Esophagus muscularis mucosa (tissue), 4 donors: ENCODE measurements at regions not wholly inside any gene's neighbourhood (a gene's known extent, or its start where the extent isn't known, plus 50 kb on each side); places are given as distances from the start of the nearest gene placed in this dataset.

ENCODE experiments used
- DNase-seq: peaks from one replicate; pipeline ENCODE4 v3.0.0-alpha.2; 2017; ENCODE audit errors: extremely low spot score
- H3K27ac ChIP-seq, 4 donors: fragments of 200-600 bp; sonication (generic); replicated peaks in 1 of 4; 1 replicate in 3 of 4; 2 replicates in 1 of 4; pipeline ENCODE4 v1.5.1; 2016 to 2019; ENCODE audit warnings: mild to moderate bottlenecking in 1 of 4
- H3K27me3 ChIP-seq, 4 donors: fragments of 200-600 bp; sonication (generic); one replicate each; pipeline versions ENCODE4 v1.5.1 to v1.6.0; 2016 to 2019
- H3K36me3 ChIP-seq, 4 donors: fragments of 200-600 bp; sonication (generic); one replicate each; pipeline ENCODE4 v1.5.1; 2016 to 2019
- H3K4me1 ChIP-seq, 4 donors: fragments of 200-600 bp; sonication (generic); one replicate each; pipeline ENCODE4 v1.5.1; 2016 to 2019
- H3K4me3 ChIP-seq, 4 donors: fragments of 200-600 bp; sonication (generic); 1 replicate in 2 of 4; 2 replicates in 2 of 4; pipeline ENCODE4 v1.5.1; 2016 to 2019; ENCODE audit warnings: mild to moderate bottlenecking in 4 of 4, moderate library complexity in 1 of 4
- H3K9me3 ChIP-seq, 4 donors: fragments of 200-600 bp; sonication (generic); 1 replicate in 3 of 4; 2 replicates in 1 of 4; pipeline ENCODE4 v1.5.1; 2016 to 2019
- EP300 ChIP-seq: sonication (generic); formaldehyde crosslinking; IDR thresholded peaks from one replicate; pipeline ENCODE4 v1.6.1; 2017; ENCODE audit warnings: antibody characterized with exemption
- POLR2A ChIP-seq: fragments of 450-650 bp; IDR thresholded peaks from one replicate; pipeline ENCODE4 v1.6.1; 2017; ENCODE audit warnings: antibody characterized with exemption, moderate library complexity, mild to moderate bottlenecking, low read depth
- POLR2AphosphoS5 ChIP-seq, 2 donors: sonication (generic); formaldehyde crosslinking; IDR thresholded peaks; one replicate each; pipeline ENCODE4 v1.6.1; 2017; ENCODE audit warnings: antibody characterized with exemption in 2 of 2
- WGBS: methylation state at CpG from one replicate; pipeline ENCODE4 v1.1.5; 2018; 5-methylcytosine and 5-hydroxymethylcytosine counted together
- intact Hi-C: fragments of 100-400 bp; cut with DNase I; formaldehyde crosslinking; loops from one replicate; pipeline ENCODE4 v1.15.1; 2023
- TF ChIP-seq, protein P1 (sequence below), 3 experiments: fragments of 200-600 bp in 2 of 3; fragments of 450-650 bp in 1 of 3; sonication (generic) in 2 of 3; IDR thresholded peaks; one replicate each; pipeline ENCODE4 v1.5.1; 2017 to 2019; ENCODE audit warnings: antibody characterized with exemption in 3 of 3, mild to moderate bottlenecking in 2 of 3, moderate library complexity in 1 of 3

DNA sequence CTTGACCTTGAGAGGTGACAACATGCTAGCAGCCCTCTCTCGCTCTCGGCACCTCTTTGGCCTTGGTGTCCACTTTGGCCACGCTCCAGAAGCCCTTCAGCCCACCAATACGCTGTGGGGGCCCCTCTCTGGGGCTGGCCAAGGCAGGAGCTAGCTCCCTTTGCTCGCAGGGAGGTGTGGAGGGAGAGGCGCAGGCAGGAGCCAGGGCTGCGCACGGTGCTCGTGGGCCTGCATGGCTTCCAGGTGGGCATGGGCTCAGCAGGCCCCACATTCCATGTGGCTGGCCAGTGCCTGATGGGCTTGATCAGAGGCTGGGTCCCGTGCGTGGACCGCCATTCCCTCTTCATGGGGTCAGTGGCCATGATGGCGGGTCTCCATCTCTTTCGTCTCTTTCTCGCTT lies 1237.0 kb upstream of the USP15 start:
- DNase-seq = no peak
- Histone ChIP-seq H3K27ac (no peak overlapping the region), H3K4me1 (no peaks in the 10 kb centered on the region), H3K9me3 (peaks cover 0 to 8% (median 1%) of the 10 kb centered on the region in 4 donors), H3K27me3 (no peaks in the 10 kb centered on the region), H3K4me3 (no peak overlapping the region), H3K36me3 (no peaks in the 10 kb centered on the region)
- WGBS = 77% methylated on average over 11 of the region's 15 CpGs
- TF ChIP-seq POLR2A (no peak), EP300 (no peak), POLR2AphosphoS5 (IDR thresholded peaks at IDR 0.05) (no peak)
- TF ChIP-seq, protein P1, sequence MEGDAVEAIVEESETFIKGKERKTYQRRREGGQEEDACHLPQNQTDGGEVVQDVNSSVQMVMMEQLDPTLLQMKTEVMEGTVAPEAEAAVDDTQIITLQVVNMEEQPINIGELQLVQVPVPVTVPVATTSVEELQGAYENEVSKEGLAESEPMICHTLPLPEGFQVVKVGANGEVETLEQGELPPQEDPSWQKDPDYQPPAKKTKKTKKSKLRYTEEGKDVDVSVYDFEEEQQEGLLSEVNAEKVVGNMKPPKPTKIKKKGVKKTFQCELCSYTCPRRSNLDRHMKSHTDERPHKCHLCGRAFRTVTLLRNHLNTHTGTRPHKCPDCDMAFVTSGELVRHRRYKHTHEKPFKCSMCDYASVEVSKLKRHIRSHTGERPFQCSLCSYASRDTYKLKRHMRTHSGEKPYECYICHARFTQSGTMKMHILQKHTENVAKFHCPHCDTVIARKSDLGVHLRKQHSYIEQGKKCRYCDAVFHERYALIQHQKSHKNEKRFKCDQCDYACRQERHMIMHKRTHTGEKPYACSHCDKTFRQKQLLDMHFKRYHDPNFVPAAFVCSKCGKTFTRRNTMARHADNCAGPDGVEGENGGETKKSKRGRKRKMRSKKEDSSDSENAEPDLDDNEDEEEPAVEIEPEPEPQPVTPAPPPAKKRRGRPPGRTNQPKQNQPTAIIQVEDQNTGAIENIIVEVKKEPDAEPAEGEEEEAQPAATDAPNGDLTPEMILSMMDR (IDR thresholded peaks at IDR 0.05) = no peak
- intact Hi-C loops = no loop called here

DNA sequence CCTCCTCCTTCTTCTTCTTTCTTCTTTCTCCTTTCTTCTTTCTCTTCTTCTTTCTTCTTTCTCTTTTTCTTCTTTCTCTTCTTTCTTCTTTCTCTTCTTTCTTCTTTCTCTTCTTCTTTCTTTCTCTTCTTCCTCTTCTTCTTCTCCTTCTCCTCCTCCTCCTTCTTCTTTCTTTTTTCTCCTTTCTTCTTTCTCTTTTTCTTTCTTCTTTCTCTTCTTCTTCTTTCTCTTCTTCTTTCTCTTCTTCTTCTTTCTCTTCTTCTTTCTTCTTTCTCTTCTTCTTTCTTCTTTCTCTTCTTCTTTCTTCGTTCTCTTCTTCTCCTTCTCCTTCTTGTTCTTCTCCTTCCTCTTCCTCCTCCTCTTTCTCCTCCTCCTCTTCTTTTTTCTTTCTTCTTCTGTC lies 1230.7 kb upstream of the USP15 start:
- no peaks in the 10 kb centered on the region for H3K36me3 ChIP-seq
- peaks cover 0 to 4% (median 1%) of the 10 kb centered on the region in 4 donors for H3K9me3 ChIP-seq
- no peak overlapping the region for H3K27ac ChIP-seq
- no peaks in the 10 kb centered on the region for H3K4me1 ChIP-seq
- H3K27me3 ChIP-seq = no peaks in the 10 kb centered on the region
- TF ChIP-seq, protein P1 (IDR thresholded peaks at IDR 0.05) = no peak
- TF ChIP-seq EP300 = no peak
- no peak for TF ChIP-seq POLR2A
- TF ChIP-seq POLR2AphosphoS5 (IDR thresholded peaks at IDR 0.05) = no peak
- 73% methylated on average over 1 of the region's 1 CpG for WGBS
- H3K4me3 ChIP-seq = no peak overlapping the region
- intact Hi-C loops = no loop called here
- no peak for DNase-seq

DNA sequence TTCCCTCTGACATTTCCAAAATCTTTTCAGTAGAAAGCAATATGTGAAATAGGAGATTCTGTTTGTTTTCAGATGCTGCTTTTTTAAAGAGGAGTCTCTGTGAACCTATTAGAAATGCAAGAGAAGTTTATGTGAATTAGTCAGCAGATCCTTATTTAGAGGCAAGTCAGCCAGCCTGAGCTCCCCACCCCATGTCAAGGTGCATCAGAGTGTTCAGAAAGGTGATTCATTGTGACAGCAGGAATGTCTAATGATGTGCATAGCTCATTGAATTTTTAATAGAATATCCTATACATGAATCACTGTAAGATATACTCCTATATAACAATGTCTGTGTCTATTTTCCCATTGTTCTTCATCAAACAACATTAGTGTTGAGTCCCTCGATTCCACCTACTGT lies 1222.4 kb upstream of the USP15 start:
- TF ChIP-seq EP300 = no peak
- no peak for TF ChIP-seq POLR2AphosphoS5 (IDR thresholded peaks at IDR 0.05)
- TF ChIP-seq, protein P1 (IDR thresholded peaks at IDR 0.05) = no peak
- no peak for TF ChIP-seq POLR2A
- Histone ChIP-seq H3K9me3 (no peaks in the 10 kb centered on the region), H3K27ac (no peak overlapping the region), H3K27me3 (no peaks in the 10 kb centered on the region), H3K4me3 (no peak overlapping the region), H3K4me1 (no peaks in the 10 kb centered on the region), H3K36me3 (no peaks in the 10 kb centered on the region)
- no peak for DNase-seq
- intact Hi-C loops = no loop called here
- WGBS = 88% methylated on average over 1 of the region's 1 CpG

DNA sequence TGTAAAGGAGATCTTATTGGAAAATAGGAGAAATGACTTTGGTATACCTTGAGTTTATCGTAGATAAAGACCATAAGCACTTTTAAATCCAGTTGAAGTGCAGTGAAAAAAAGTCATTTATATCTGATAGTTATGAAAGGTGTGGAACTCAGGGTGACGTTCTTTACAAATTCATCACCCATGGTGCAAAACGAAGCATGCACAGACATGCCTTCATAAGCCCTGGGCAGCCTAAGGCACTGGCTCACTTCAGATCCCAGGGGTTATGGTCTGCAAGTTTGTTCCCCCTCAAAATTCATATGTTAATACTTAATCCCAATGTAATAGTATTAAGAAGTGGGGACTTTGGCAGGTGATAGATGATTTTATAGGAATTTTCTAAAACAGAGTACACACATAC lies 1216.4 kb upstream of the USP15 start:
- no peak overlapping the region for H3K27ac ChIP-seq
- no peaks in the 10 kb centered on the region for H3K27me3 ChIP-seq
- H3K4me1 ChIP-seq = no peaks in the 10 kb centered on the region
- H3K9me3 ChIP-seq = no peaks in the 10 kb centered on the region
- DNase-seq = no peak
- H3K4me3 ChIP-seq = no peak overlapping the region
- intact Hi-C loops = no loop called here
- no peaks in the 10 kb centered on the region for H3K36me3 ChIP-seq
- TF ChIP-seq POLR2AphosphoS5 (IDR thresholded peaks at IDR 0.05) (no peak), EP300 (no peak), POLR2A (no peak)
- TF ChIP-seq, protein P1 (IDR thresholded peaks at IDR 0.05) = no peak
- 80% methylated on average over 3 of the region's 3 CpGs for WGBS

DNA sequence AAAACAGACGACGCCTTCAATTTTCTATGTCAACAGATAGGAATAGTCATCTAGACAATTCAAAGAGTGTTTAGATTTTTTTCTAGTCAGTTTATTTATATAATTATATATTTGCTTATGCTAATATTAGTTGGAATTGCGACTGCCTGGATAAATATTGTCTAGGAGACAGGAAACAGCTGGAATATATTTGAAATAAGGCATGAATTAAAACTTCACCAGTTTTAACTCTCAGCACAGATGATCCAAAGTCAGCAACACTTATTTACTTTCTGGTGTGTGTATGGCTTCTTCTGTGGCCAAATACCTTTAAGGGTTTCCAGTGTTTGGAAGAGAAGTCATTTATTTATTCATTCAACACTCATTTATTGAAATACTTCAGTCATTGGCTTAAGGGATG lies 1215.4 kb upstream of the USP15 start:
- TF ChIP-seq POLR2A = no peak
- TF ChIP-seq POLR2AphosphoS5 (IDR thresholded peaks at IDR 0.05) = no peak
- TF ChIP-seq, protein P1 (IDR thresholded peaks at IDR 0.05) = no peak
- TF ChIP-seq EP300 = no peak
- H3K4me1 ChIP-seq = no peaks in the 10 kb centered on the region
- WGBS = 50% methylated on average over 3 of the region's 3 CpGs
- no peak overlapping the region for H3K4me3 ChIP-seq
- no peaks in the 10 kb centered on the region for H3K27me3 ChIP-seq
- intact Hi-C loops = no loop called here
- no peak for DNase-seq
- no peaks in the 10 kb centered on the region for H3K9me3 ChIP-seq
- no peak overlapping the region for H3K27ac ChIP-seq
- H3K36me3 ChIP-seq = no peaks in the 10 kb centered on the region
